ENCODE measurements at regions not wholly inside any gene's neighbourhood (a gene's known extent, or its start where the extent isn't known, plus 50 kb on each side); places are given as distances from the start of the nearest gene placed in this dataset.

- no peak overlapping the region for H3K4me3 ChIP-seq
These were observed 221.9 kb downstream of the GABRG2 start for GRCh38 chr5:162289489-162289888.

GRCh38 chr5:162299793-162300192 is 232.2 kb downstream of the GABRG2 start:
- Histone ChIP-seq H3K27ac (no peak overlapping the region), H3K9me3 (no peaks in the 10 kb centered on the region), H3K36me3 (no peaks in the 10 kb centered on the region), H3K27me3 (no peaks in the 10 kb centered on the region), H3K4me3 (no peak overlapping the region), H3K4me1 (ENCODE audit: insufficient read depth) (no peaks in the 10 kb centered on the region)
- 68 to 82% (median 80%) methylated on average over 2 of the region's 2 CpGs for WGBS, 3 donors
- intact Hi-C loops (cut with DNase I), result no loop called here
- TF ChIP-seq POLR2A (IDR thresholded peaks at IDR 0.05) (no peak), EP300 (IDR thresholded peaks at IDR 0.05) (no peak), CTCF (IDR thresholded peaks at IDR 0.05) (no peak)
- no peak for DNase-seq

More at GRCh38 chr5:162289489-162289888, 221.9 kb downstream of the GABRG2 start:
- H3K9me3 ChIP-seq, result no peaks in the 10 kb centered on the region
- no peak overlapping the region for H3K27ac ChIP-seq
- no peak for DNase-seq
- no peaks in the 10 kb centered on the region for H3K36me3 ChIP-seq
- intact Hi-C loops (cut with DNase I), result no loop called here
- TF ChIP-seq CTCF (IDR thresholded peaks at IDR 0.05), result no peak
- TF ChIP-seq EP300 (IDR thresholded peaks at IDR 0.05), result no peak
- TF ChIP-seq POLR2A (IDR thresholded peaks at IDR 0.05), result no peak
- no peaks in the 10 kb centered on the region for H3K4me1 ChIP-seq (ENCODE audit: insufficient read depth)
- WGBS, 3 donors, result 5 to 10% (median 9%) methylated on average over 2 of the region's 2 CpGs
- no peaks in the 10 kb centered on the region for H3K27me3 ChIP-seq

- H3K27me3 ChIP-seq, result no peaks in the 10 kb centered on the region
- no peak overlapping the region for H3K27ac ChIP-seq
- no peak overlapping the region for H3K4me3 ChIP-seq
- H3K36me3 ChIP-seq, result no peaks in the 10 kb centered on the region
- TF ChIP-seq POLR2A (IDR thresholded peaks at IDR 0.05) (no peak), EP300 (IDR thresholded peaks at IDR 0.05) (no peak), CTCF (IDR thresholded peaks at IDR 0.05) (no peak)
- no peak for DNase-seq
- no peaks in the 10 kb centered on the region for H3K9me3 ChIP-seq
- no peaks in the 10 kb centered on the region for H3K4me1 ChIP-seq (ENCODE audit: insufficient read depth)
- intact Hi-C loops (cut with DNase I), result no loop called here
These were observed 233.8 kb downstream of the GABRG2 start for GRCh38 chr5:162301356-162301755.

- Histone ChIP-seq H3K4me3 (no peak overlapping the region), H3K36me3 (no peaks in the 10 kb centered on the region), H3K27ac (no peak overlapping the region), H3K4me1 (ENCODE audit: insufficient read depth) (no peaks in the 10 kb centered on the region), H3K27me3 (no peaks in the 10 kb centered on the region), H3K9me3 (no peaks in the 10 kb centered on the region)
- TF ChIP-seq CTCF (IDR thresholded peaks at IDR 0.05) (no peak), POLR2A (IDR thresholded peaks at IDR 0.05) (no peak), EP300 (IDR thresholded peaks at IDR 0.05) (no peak)
- 20 to 37% (median 22%) methylated on average over 3 of the region's 3 CpGs for WGBS, 3 donors
- intact Hi-C loops (cut with DNase I), result no loop called here
- DNase-seq, result no peak
These were observed 255.9 kb downstream of the GABRG2 start for GRCh38 chr5:162323466-162323865.

GRCh38 chr5:162324328-162324727 is 256.8 kb downstream of the GABRG2 start:
- Histone ChIP-seq H3K36me3 (no peaks in the 10 kb centered on the region), H3K27me3 (no peaks in the 10 kb centered on the region), H3K27ac (no peak overlapping the region), H3K4me1 (ENCODE audit: insufficient read depth) (no peaks in the 10 kb centered on the region), H3K4me3 (no peak overlapping the region), H3K9me3 (no peaks in the 10 kb centered on the region)
- DNase-seq, result no peak
- TF ChIP-seq CTCF (IDR thresholded peaks at IDR 0.05) (no peak), EP300 (IDR thresholded peaks at IDR 0.05) (no peak), POLR2A (IDR thresholded peaks at IDR 0.05) (no peak)
- 56 to 74% (median 60%) methylated on average over 3 of the region's 3 CpGs for WGBS, 3 donors
- intact Hi-C loops (cut with DNase I), result no loop called here

All from ovary (tissue), 7 donors.